ENCODE measurements at regions not wholly inside any gene's neighbourhood (a gene's known extent, or its start where the extent isn't known, plus 50 kb on each side); places are given as distances from the start of the nearest gene placed in this dataset.
A peak's percentile ranks its signal among the peaks of the same experiment; 100 is the strongest.

- DNase-seq (ENCODE audit: extremely low read depth, low read depth) = no peak
- no peak for TF ChIP-seq CTCF (IDR thresholded peaks at IDR 0.05; ENCODE audit: low read depth, low read length, missing control alignments)
- no peak overlapping the region for H3K4me3 ChIP-seq (replicated peaks; ENCODE audit: low read depth, low read length)
Observed at GRCh38 chr2:744088-744487, 66.9 kb upstream of the TMEM18 start.

- H3K4me3 ChIP-seq (replicated peaks; ENCODE audit: low read depth, low read length) = no peak overlapping the region
- no peak for TF ChIP-seq CTCF (IDR thresholded peaks at IDR 0.05; ENCODE audit: low read depth, low read length, missing control alignments)
- DNase-seq (ENCODE audit: extremely low read depth, low read depth) = no peak
Observed at GRCh38 chr2:742221-742620, 65.0 kb upstream of the TMEM18 start.

GRCh38 chr2:741195-741496, 63.9 kb upstream of the TMEM18 start:
- peak overlapping the region; percentile 43 for H3K4me3 ChIP-seq (replicated peaks; ENCODE audit: low read depth, low read length)
- no peak for TF ChIP-seq CTCF (IDR thresholded peaks at IDR 0.05; ENCODE audit: low read depth, low read length, missing control alignments)
- DNase-seq (ENCODE audit: extremely low read depth, low read depth) = no peak

- H3K4me3 ChIP-seq (replicated peaks; ENCODE audit: low read depth, low read length) = peak overlapping the region; percentile 43
- DNase-seq (ENCODE audit: extremely low read depth, low read depth) = peak; percentile 86
Observed at GRCh38 chr2:740322-741194, 63.4 kb upstream of the TMEM18 start.

GRCh38 chr2:739864-740321, 62.7 kb upstream of the TMEM18 start:
- peak; percentile 27 for DNase-seq (ENCODE audit: extremely low read depth, low read depth)

GRCh38 chr2:736939-737338, 59.7 kb upstream of the TMEM18 start:
- DNase-seq (ENCODE audit: extremely low read depth, low read depth) = no peak
- TF ChIP-seq CTCF (IDR thresholded peaks at IDR 0.05; ENCODE audit: low read depth, low read length, missing control alignments) = no peak

More at GRCh38 chr2:739864-740321, 62.7 kb upstream of the TMEM18 start:
- peak overlapping the region; percentile 43 for H3K4me3 ChIP-seq (replicated peaks; ENCODE audit: low read depth, low read length)

GRCh38 chr2:735670-736218, 58.5 kb upstream of the TMEM18 start:
- no peak for DNase-seq (ENCODE audit: extremely low read depth, low read depth)
- TF ChIP-seq CTCF (IDR thresholded peaks at IDR 0.05; ENCODE audit: low read depth, low read length, missing control alignments) = no peak
- no peak overlapping the region for H3K4me3 ChIP-seq (replicated peaks; ENCODE audit: low read depth, low read length)

More at GRCh38 chr2:736939-737338, 59.7 kb upstream of the TMEM18 start:
- H3K4me3 ChIP-seq (replicated peaks; ENCODE audit: low read depth, low read length) = no peak overlapping the region

GRCh38 chr2:734496-734895, 57.3 kb upstream of the TMEM18 start:
- no peak for DNase-seq (ENCODE audit: extremely low read depth, low read depth)
- TF ChIP-seq CTCF (IDR thresholded peaks at IDR 0.05; ENCODE audit: low read depth, low read length, missing control alignments) = no peak
- H3K4me3 ChIP-seq (replicated peaks; ENCODE audit: low read depth, low read length) = no peak overlapping the region
